K562 (cell line): ENCODE measurements at regions not wholly inside any gene's neighbourhood (a gene's known extent, or its start where the extent isn't known, plus 50 kb on each side); places are given as distances from the start of the nearest gene placed in this dataset.

ENCODE experiments used
- ATAC-seq: fragments of 200-7000 bp; cut with Tn5 transposase; 3 replicates; pipeline ENCODE4 v1.9.1; 2020; ENCODE audit warnings: moderate library complexity
- BruUV-seq: library from RNA; stranded (reverse); fragments of 400-500 nt; replicated peaks from 2 replicates; lab custom pipeline; 2021; lab: Mats Ljungman, UMichigan
- CTCF ChIA-PET: fragments of 300-600 bp; formaldehyde crosslinking; extraction: SDS; loops from one replicate; lab custom pipeline; 2021; ENCODE audit warnings: low intra/inter-chr PET ratio; lab: Yijun Ruan, JAX
- POLR2A ChIA-PET: fragments of 300-600, 350-650 bp; sonication (Branson Sonifier 250); formaldehyde crosslinking; extraction: SDS; loops from one replicate; lab custom pipeline; 2021; ENCODE audit warnings: antibody characterized with exemption, inconsistent platforms; lab: Yijun Ruan, JAX
- DNase-seq, 4 experiments: peaks; one replicate each; pipeline versions ENCODE4 v3.0.0 to v3.0.0-alpha.2; 2011 to 2018; ENCODE audit warnings: low spot score in 3 of 4, mixed read lengths in 3 of 4; ENCODE audit errors: extremely low read depth in 1 of 4
- FAIRE-seq: peaks from 2 replicates; lab custom pipeline; 2011; peaks lifted over from hg19 to GRCh38; lab: Jason Lieb, UNC
- H2AFZ ChIP-seq: 2 replicates; pipeline ENCODE4 v1.6.0; 2011; ENCODE audit warnings: low read depth, low read length, control low read depth, inconsistent platforms
- H3K27ac ChIP-seq: fragments of 200-600 bp; 3 replicates; pipeline ENCODE4 v1.8.0; 2011; ENCODE audit warnings: low read depth, mild to moderate bottlenecking, control low read depth, inconsistent platforms, low read length, moderate library complexity, mixed read lengths; ENCODE audit errors: extremely low read depth
- H3K27me3 ChIP-seq, 2 experiments: fragments of 300-600 bp in 1 of 2; 2 replicates in 1 of 2; 3 replicates in 1 of 2; pipeline versions ENCODE4 v1.6.0 to v1.8.0; 2011; ENCODE audit warnings: inconsistent platforms in 2 of 2, low read length in 2 of 2, mild to moderate bottlenecking in 1 of 2, mixed read lengths in 1 of 2, moderate library complexity in 1 of 2; ENCODE audit not compliant: control insufficient read depth in 2 of 2, insufficient read depth in 2 of 2
- H3K36me3 ChIP-seq: fragments of 300-600 bp; 3 replicates; pipeline ENCODE4 v1.8.0; 2011; ENCODE audit warnings: mild to moderate bottlenecking, low read length, inconsistent platforms; ENCODE audit not compliant: control insufficient read depth, insufficient read depth
- H3K4me1 ChIP-seq, 2 experiments: fragments of 200-600 bp in 1 of 2; replicated peaks in 1 of 2; 2 replicates in 1 of 2; 3 replicates in 1 of 2; pipeline versions ENCODE4 v1.5.1 to v1.8.0; 2011; ENCODE audit warnings: inconsistent platforms in 2 of 2, low read length in 2 of 2, mild to moderate bottlenecking in 1 of 2, mixed read lengths in 1 of 2, moderate library complexity in 1 of 2; ENCODE audit not compliant: control insufficient read depth in 2 of 2, insufficient read depth in 2 of 2
- H3K4me2 ChIP-seq: 2 replicates; pipeline ENCODE4 v1.6.1; 2011; ENCODE audit warnings: low read length, control low read depth, inconsistent platforms, mixed read lengths; ENCODE audit not compliant: insufficient read depth
- H3K4me3 ChIP-seq: fragments of 200-600 bp; sonication (generic), shearing (Covaris generic); 2 replicates; pipeline ENCODE4 v1.5.1; 2016; ENCODE audit warnings: control low read depth, inconsistent platforms
- H3K79me2 ChIP-seq: fragments of 200-600 bp; 3 replicates; pipeline ENCODE4 v1.8.0; 2011; ENCODE audit warnings: low read length, inconsistent platforms; ENCODE audit not compliant: control insufficient read depth, insufficient read depth
- H3K9ac ChIP-seq, 2 experiments: 2 replicates each; pipeline versions ENCODE4 v1.6.0 to v1.6.1; 2011; ENCODE audit warnings: low read depth in 2 of 2, low read length in 2 of 2, control low read depth in 1 of 2, inconsistent platforms in 1 of 2, mild to moderate bottlenecking in 1 of 2, mixed read lengths in 1 of 2; ENCODE audit not compliant: insufficient read depth in 1 of 2
- H3K9me1 ChIP-seq: one replicate; pipeline ENCODE4 v1.6.0; 2011; ENCODE audit warnings: inconsistent platforms, mild to moderate bottlenecking, low read length, moderate library complexity; ENCODE audit not compliant: control insufficient read depth, insufficient read depth
- H3K9me3 ChIP-seq: replicated peaks from 2 replicates; pipeline ENCODE4 v1.5.1; 2011; ENCODE audit warnings: low read depth, low read length, inconsistent platforms; ENCODE audit not compliant: control insufficient read depth, insufficient read depth
- H4K20me1 ChIP-seq: replicated peaks from 2 replicates; pipeline ENCODE4 v1.6.1; 2011; ENCODE audit warnings: low read length, inconsistent platforms, mixed read lengths; ENCODE audit not compliant: control insufficient read depth, insufficient read depth
- CBX2 ChIP-seq: fragments of 200-600 bp; sonication (generic); IDR thresholded peaks from one replicate; pipeline ENCODE4 v1.6.1; 2012; ENCODE audit warnings: mild to moderate bottlenecking, low read length, inconsistent platforms; ENCODE audit not compliant: insufficient read depth, poor library complexity, severe bottlenecking
- MIER1 ChIP-seq: fragments of 450-650 bp; IDR thresholded peaks from 2 replicates; pipeline ENCODE4 v1.6.1; 2016; ENCODE audit warnings: antibody characterized with exemption, mild to moderate bottlenecking, low read depth
- NKRF ChIP-seq: fragments of 450-650 bp; IDR thresholded peaks from 2 replicates; pipeline ENCODE4 v1.6.1; 2016; ENCODE audit warnings: borderline replicate concordance
- SPI1 ChIP-seq: IDR thresholded peaks from 2 replicates; pipeline ENCODE4 v1.6.1; 2011; ENCODE audit warnings: low read depth, low read length, control low read depth, borderline replicate concordance
- TBP ChIP-seq: optimal IDR thresholded peaks from 2 replicates; pipeline ENCODE3; 2011; ENCODE audit warnings: low read depth, low read length, improper control_type of control experiment
- ZBTB49 ChIP-seq: sonication (generic); formaldehyde crosslinking; IDR thresholded peaks from 2 replicates; pipeline ENCODE4 v1.8.0; 2022; ENCODE audit warnings: missing genetic modification reagents, mild to moderate bottlenecking, borderline replicate concordance
- ZNF121 ChIP-seq: sonication (generic); formaldehyde crosslinking; conservative IDR thresholded peaks from 2 replicates; pipeline ENCODE4 v1.8.0; 2022; ENCODE audit warnings: missing genetic modification reagents
- ZNF75A ChIP-seq: fragments of 450-650 bp; formaldehyde crosslinking; IDR thresholded peaks from 2 replicates; pipeline ENCODE4 v1.4.0; 2020; ENCODE audit warnings: mild to moderate bottlenecking
- WGBS: fragments of 100-300 bp; shearing (Covaris generic); methylation state at CpG from one replicate; pipeline ENCODE4 v1.1.6; 2016; ENCODE audit warnings: low coverage, mixed read lengths; ENCODE audit not compliant: insufficient coverage; ENCODE audit errors: missing lambda C conversion rate; 5-methylcytosine and 5-hydroxymethylcytosine counted together
- in situ Hi-C: fragments of 300-500 bp; cut with MboI; formaldehyde crosslinking; loops from 4 replicates; pipeline ENCODE4 v1.15.0; 2018; ENCODE audit warnings: inconsistent platforms, mixed read lengths
- intact Hi-C: fragments of 100-400 bp; cut with micrococcal nuclease; formaldehyde crosslinking; loops from 2 replicates; pipeline ENCODE4 v1.14.2; 2022
- TF ChIP-seq, protein P1 (sequence below): fragments of 250-450 bp; sonication (Bioruptor Pico); IDR thresholded peaks from 2 replicates; pipeline ENCODE4 v1.8.0; 2022; ENCODE audit warnings: inconsistent platforms, mild to moderate bottlenecking, moderate library complexity, borderline replicate concordance

GRCh38 chr5:170159947-170160346 is 54.2 kb downstream of the FOXI1 start:
- intact Hi-C loops (no loop called here), in situ Hi-C loops (loop anchor here (10.0 kb wide), 1 partner anchor 445 kb away; no protein-coding TSS in a partner anchor)
- H3K9ac ChIP-seq, result no peak overlapping the region
- BruUV-seq, result no TSS peak
- TF ChIP-seq CBX2, result no peak
- TF ChIP-seq SPI1, result peak; percentile 69; the same call in 1 of the 2 replicates
- no peak for TF ChIP-seq ZBTB49 (CRISPR knock-in tag)
- no peak for TF ChIP-seq NKRF
- TF ChIP-seq ZNF121 (CRISPR knock-in tag), result no peak
- TF ChIP-seq, protein P1, sequence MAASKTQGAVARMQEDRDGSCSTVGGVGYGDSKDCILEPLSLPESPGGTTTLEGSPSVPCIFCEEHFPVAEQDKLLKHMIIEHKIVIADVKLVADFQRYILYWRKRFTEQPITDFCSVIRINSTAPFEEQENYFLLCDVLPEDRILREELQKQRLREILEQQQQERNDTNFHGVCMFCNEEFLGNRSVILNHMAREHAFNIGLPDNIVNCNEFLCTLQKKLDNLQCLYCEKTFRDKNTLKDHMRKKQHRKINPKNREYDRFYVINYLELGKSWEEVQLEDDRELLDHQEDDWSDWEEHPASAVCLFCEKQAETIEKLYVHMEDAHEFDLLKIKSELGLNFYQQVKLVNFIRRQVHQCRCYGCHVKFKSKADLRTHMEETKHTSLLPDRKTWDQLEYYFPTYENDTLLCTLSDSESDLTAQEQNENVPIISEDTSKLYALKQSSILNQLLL (CRISPR knock-in tag), result no peak
- no peak for TF ChIP-seq TBP
- TF ChIP-seq ZNF75A (CRISPR knock-in tag), result no peak
- no peak for TF ChIP-seq MIER1
- ChIA-PET CTCF (no interaction called here), POLR2A (interaction anchor here (0.7 kb wide), 1 partner anchor 9 kb away, joined by 3 read pairs; no protein-coding TSS in a partner anchor)
- no peak for DNase-seq
- ATAC-seq, result no peak
- H3K27me3 ChIP-seq, result peaks cover 5 to 21% of the 10 kb centered on the region in 2 experiments; a peak in 4 of 5 replicates
- 10% methylated on average over 3 of the region's 3 CpGs for WGBS
- H3K4me1 ChIP-seq, result no peaks in the 10 kb centered on the region; a peak in 2 of 5 replicates
- no peak overlapping the region for H3K4me3 ChIP-seq
- no peak for FAIRE-seq
- no peak overlapping the region for H3K27ac ChIP-seq
- no peak overlapping the region for H3K4me2 ChIP-seq
- no peaks in the 10 kb centered on the region for H3K36me3 ChIP-seq
- no peak overlapping the region for H2AFZ ChIP-seq
- H3K79me2 ChIP-seq, result no peaks in the 10 kb centered on the region
- no peaks in the 10 kb centered on the region for H3K9me1 ChIP-seq
- H3K9me3 ChIP-seq, result no peaks in the 10 kb centered on the region
- H4K20me1 ChIP-seq, result no peaks in the 10 kb centered on the region
